SJCRH30 (cell line): ENCODE measurements at regions not wholly inside any gene's neighbourhood (a gene's known extent, or its start where the extent isn't known, plus 50 kb on each side); places are given as distances from the start of the nearest gene placed in this dataset.
A peak's percentile ranks its signal among the peaks of the same experiment; 100 is the strongest.
"Not testable (repeated sequence)": the region's sequence is repeated elsewhere in the genome, so short reads cannot be mapped to it uniquely, and the experiment has no call there.

Experiments used
- DNase-seq, 2 experiments: peaks; one replicate each; pipeline ENCODE4 v3.0.0-alpha.2; 2015 to 2020
- H3K27ac ChIP-seq: fragments of 250-450 bp; sonication (Bioruptor Pico); 2 replicates; pipeline ENCODE4 v1.5.1; 2020; ENCODE audit warnings: mild to moderate bottlenecking, moderate library complexity
- H3K27me3 ChIP-seq: fragments of 250-450 bp; sonication (Bioruptor Pico); 2 replicates; pipeline ENCODE4 v1.5.1; 2020; ENCODE audit warnings: mild to moderate bottlenecking, moderate library complexity
- H3K36me3 ChIP-seq: fragments of 250-450 bp; sonication (Bioruptor Pico); 2 replicates; pipeline ENCODE4 v1.5.1; 2020; ENCODE audit warnings: mild to moderate bottlenecking, moderate library complexity
- H3K4me1 ChIP-seq: fragments of 250-450 bp; sonication (Bioruptor Pico); 2 replicates; pipeline ENCODE4 v1.5.1; 2020; ENCODE audit warnings: mild to moderate bottlenecking, moderate library complexity
- H3K4me3 ChIP-seq: fragments of 250-450 bp; sonication (Bioruptor Pico); 2 replicates; pipeline ENCODE4 v1.5.1; 2020; ENCODE audit warnings: mild to moderate bottlenecking, moderate library complexity
- H3K9me3 ChIP-seq: fragments of 250-450 bp; sonication (Bioruptor Pico); replicated peaks from 2 replicates; pipeline ENCODE4 v1.5.1; 2020; ENCODE audit warnings: mild to moderate bottlenecking, moderate library complexity

- Histone ChIP-seq H3K9me3 (no peaks in the 10 kb centered on the region), H3K27me3 (no peaks in the 10 kb centered on the region; the same call in 1 of the 2 replicates), H3K27ac (no peak overlapping the region), H3K4me1 (no peaks in the 10 kb centered on the region), H3K4me3 (no peak overlapping the region), H3K36me3 (no peaks in the 10 kb centered on the region)
- DNase-seq: no peak
Measured at GRCh38 chr2:67180841-67181240, 216.3 kb upstream of the ETAA1 start.

- no peak for DNase-seq
- H3K9me3 ChIP-seq: no peaks in the 10 kb centered on the region
- H3K4me3 ChIP-seq: no peak overlapping the region
- H3K27ac ChIP-seq: no peak overlapping the region
- H3K36me3 ChIP-seq: no peaks in the 10 kb centered on the region
- no peaks in the 10 kb centered on the region for H3K4me1 ChIP-seq
- H3K27me3 ChIP-seq: no peaks in the 10 kb centered on the region; the same call in none of the 2 replicates
Measured at GRCh38 chr2:67182884-67183283, 214.2 kb upstream of the ETAA1 start.

- Histone ChIP-seq H3K36me3 (no peaks in the 10 kb centered on the region), H3K4me1 (no peaks in the 10 kb centered on the region), H3K9me3 (no peaks in the 10 kb centered on the region), H3K4me3 (no peak overlapping the region), H3K27me3 (no peaks in the 10 kb centered on the region; the same call in 1 of the 2 replicates), H3K27ac (no peak overlapping the region)
- DNase-seq: no peak
Measured at GRCh38 chr2:67186326-67186725, 210.8 kb upstream of the ETAA1 start.

GRCh38 chr2:67186871-67187270 lies 210.3 kb upstream of the ETAA1 start:
- Histone ChIP-seq H3K9me3 (no peaks in the 10 kb centered on the region), H3K4me1 (no peaks in the 10 kb centered on the region), H3K36me3 (no peaks in the 10 kb centered on the region), H3K27ac (no peak overlapping the region), H3K27me3 (no peaks in the 10 kb centered on the region; the same call in 1 of the 2 replicates), H3K4me3 (no peak overlapping the region)
- no peak for DNase-seq

GRCh38 chr2:67195327-67195726 lies 201.8 kb upstream of the ETAA1 start:
- not testable (repeated sequence) for H3K9me3 ChIP-seq, H3K4me3 ChIP-seq, H3K36me3 ChIP-seq, H3K27me3 ChIP-seq, H3K4me1 ChIP-seq, DNase-seq, H3K27ac ChIP-seq

GRCh38 chr2:67201521-67201920 lies 195.6 kb upstream of the ETAA1 start:
- Histone ChIP-seq H3K4me3 (no peak overlapping the region), H3K27ac (no peak overlapping the region), H3K36me3 (no peaks in the 10 kb centered on the region), H3K9me3 (no peaks in the 10 kb centered on the region), H3K4me1 (no peaks in the 10 kb centered on the region), H3K27me3 (no peaks in the 10 kb centered on the region)
- DNase-seq: no peak

- Histone ChIP-seq H3K9me3 (no peaks in the 10 kb centered on the region), H3K4me3 (no peak overlapping the region), H3K27ac (no peak overlapping the region), H3K36me3 (no peaks in the 10 kb centered on the region), H3K27me3 (no peaks in the 10 kb centered on the region), H3K4me1 (no peaks in the 10 kb centered on the region)
- DNase-seq: no peak
Measured at GRCh38 chr2:67204349-67204748, 192.8 kb upstream of the ETAA1 start.

- Histone ChIP-seq H3K27me3 (no peaks in the 10 kb centered on the region), H3K36me3 (no peaks in the 10 kb centered on the region), H3K4me1 (no peaks in the 10 kb centered on the region), H3K27ac (no peak overlapping the region), H3K9me3 (no peaks in the 10 kb centered on the region), H3K4me3 (no peak overlapping the region)
- DNase-seq: no peak
Measured at GRCh38 chr2:67208887-67209500, 188.1 kb upstream of the ETAA1 start.

GRCh38 chr2:67210430-67210829 lies 186.7 kb upstream of the ETAA1 start:
- no peaks in the 10 kb centered on the region for H3K36me3 ChIP-seq
- no peak overlapping the region for H3K4me3 ChIP-seq
- H3K9me3 ChIP-seq: no peaks in the 10 kb centered on the region
- H3K4me1 ChIP-seq: no peaks in the 10 kb centered on the region
- no peaks in the 10 kb centered on the region for H3K27me3 ChIP-seq
- H3K27ac ChIP-seq: no peak overlapping the region
- DNase-seq: no peak

- no peaks in the 10 kb centered on the region for H3K4me1 ChIP-seq
- no peak for DNase-seq
- H3K27ac ChIP-seq: no peak overlapping the region
- no peaks in the 10 kb centered on the region for H3K9me3 ChIP-seq
- H3K27me3 ChIP-seq: no peaks in the 10 kb centered on the region
- no peaks in the 10 kb centered on the region for H3K36me3 ChIP-seq
- no peak overlapping the region for H3K4me3 ChIP-seq
Measured at GRCh38 chr2:67212203-67212602, 184.9 kb upstream of the ETAA1 start.

GRCh38 chr2:67213270-67213670 lies 183.9 kb upstream of the ETAA1 start:
- Histone ChIP-seq H3K36me3 (no peaks in the 10 kb centered on the region), H3K27ac (no peak overlapping the region), H3K27me3 (no peaks in the 10 kb centered on the region), H3K9me3 (no peaks in the 10 kb centered on the region), H3K4me3 (no peak overlapping the region), H3K4me1 (no peaks in the 10 kb centered on the region)
- no peak for DNase-seq

GRCh38 chr2:67213677-67214402 lies 183.3 kb upstream of the ETAA1 start:
- no peak overlapping the region for H3K4me3 ChIP-seq
- DNase-seq: no peak
- no peak overlapping the region for H3K27ac ChIP-seq
- H3K4me1 ChIP-seq: no peaks in the 10 kb centered on the region
- no peaks in the 10 kb centered on the region for H3K27me3 ChIP-seq
- no peaks in the 10 kb centered on the region for H3K36me3 ChIP-seq
- no peaks in the 10 kb centered on the region for H3K9me3 ChIP-seq

- no peak for DNase-seq
- H3K36me3 ChIP-seq: no peaks in the 10 kb centered on the region
- no peak overlapping the region for H3K4me3 ChIP-seq
- H3K9me3 ChIP-seq: no peaks in the 10 kb centered on the region
- no peaks in the 10 kb centered on the region for H3K4me1 ChIP-seq
- no peaks in the 10 kb centered on the region for H3K27me3 ChIP-seq
- no peak overlapping the region for H3K27ac ChIP-seq
Measured at GRCh38 chr2:67214585-67215185, 182.4 kb upstream of the ETAA1 start.

GRCh38 chr2:67215214-67216055 lies 181.7 kb upstream of the ETAA1 start:
- Histone ChIP-seq H3K36me3 (no peaks in the 10 kb centered on the region), H3K9me3 (no peaks in the 10 kb centered on the region), H3K27me3 (no peaks in the 10 kb centered on the region), H3K4me3 (no peak overlapping the region), H3K27ac (no peak overlapping the region), H3K4me1 (no peaks in the 10 kb centered on the region)
- peak; percentile 55 to 73 for DNase-seq

- Histone ChIP-seq H3K4me3 (no peak overlapping the region), H3K27me3 (no peaks in the 10 kb centered on the region), H3K4me1 (no peaks in the 10 kb centered on the region), H3K27ac (no peak overlapping the region), H3K9me3 (no peaks in the 10 kb centered on the region), H3K36me3 (no peaks in the 10 kb centered on the region)
- DNase-seq: no peak
Measured at GRCh38 chr2:67216103-67216502, 181.0 kb upstream of the ETAA1 start.
